Osteoblast (primary cell): ENCODE measurements at regions not wholly inside any gene's neighbourhood (a gene's known extent, or its start where the extent isn't known, plus 50 kb on each side); places are given as distances from the start of the nearest gene placed in this dataset.

Source experiments
- DNase-seq: peaks from one replicate; pipeline ENCODE4 v3.0.0; 2011; ENCODE audit warnings: low spot score, mixed read lengths; ENCODE audit not compliant: insufficient read length; ENCODE audit errors: missing footprints
- H2AFZ ChIP-seq: 2 replicates; pipeline ENCODE4 v1.6.0; 2011; ENCODE audit warnings: mild to moderate bottlenecking, low read length
- H3K27ac ChIP-seq: 2 replicates; pipeline ENCODE4 v1.5.1; 2011; ENCODE audit warnings: mild to moderate bottlenecking, low read depth, low read length, moderate library complexity
- H3K27me3 ChIP-seq: 2 replicates; pipeline ENCODE4 v1.6.0; 2012; ENCODE audit warnings: mild to moderate bottlenecking, control low read depth, inconsistent platforms, low read length, moderate library complexity; ENCODE audit not compliant: insufficient read depth
- H3K36me3 ChIP-seq: 2 replicates; pipeline ENCODE4 v1.5.1; 2011; ENCODE audit warnings: mild to moderate bottlenecking, low read length, control low read depth, moderate library complexity; ENCODE audit not compliant: insufficient read depth
- H3K4me1 ChIP-seq: 2 replicates; pipeline ENCODE4 v1.5.1; 2011; ENCODE audit warnings: mild to moderate bottlenecking, low read length, control low read depth, moderate library complexity; ENCODE audit not compliant: insufficient read depth
- H3K4me2 ChIP-seq: 2 replicates; pipeline ENCODE4 v1.6.0; 2011; ENCODE audit warnings: mild to moderate bottlenecking, low read length; ENCODE audit not compliant: insufficient read depth
- H3K4me3 ChIP-seq: fragments of 200-600 bp; sonication (generic); 3 replicates; pipeline ENCODE4 v1.5.1; 2012; ENCODE audit warnings: mild to moderate bottlenecking, low read length, inconsistent platforms; ENCODE audit not compliant: insufficient read depth
- H3K79me2 ChIP-seq: 2 replicates; pipeline ENCODE4 v1.6.0; 2012; ENCODE audit warnings: mild to moderate bottlenecking, low read length, control low read depth, inconsistent platforms; ENCODE audit not compliant: insufficient read depth
- H3K9me3 ChIP-seq: 2 replicates; pipeline ENCODE4 v1.5.1; 2011; ENCODE audit warnings: low read depth, low read length, control low read depth
- H4K20me1 ChIP-seq: 2 replicates; pipeline ENCODE4 v1.6.0; 2012; ENCODE audit warnings: mild to moderate bottlenecking, low read length, control low read depth; ENCODE audit not compliant: insufficient read depth
- TF ChIP-seq, protein P1 (sequence below): IDR thresholded peaks from 2 replicates; pipeline ENCODE4 v1.5.1; 2011; ENCODE audit warnings: mild to moderate bottlenecking, low read depth, low read length, moderate library complexity; ENCODE audit errors: extremely low read depth

DNA sequence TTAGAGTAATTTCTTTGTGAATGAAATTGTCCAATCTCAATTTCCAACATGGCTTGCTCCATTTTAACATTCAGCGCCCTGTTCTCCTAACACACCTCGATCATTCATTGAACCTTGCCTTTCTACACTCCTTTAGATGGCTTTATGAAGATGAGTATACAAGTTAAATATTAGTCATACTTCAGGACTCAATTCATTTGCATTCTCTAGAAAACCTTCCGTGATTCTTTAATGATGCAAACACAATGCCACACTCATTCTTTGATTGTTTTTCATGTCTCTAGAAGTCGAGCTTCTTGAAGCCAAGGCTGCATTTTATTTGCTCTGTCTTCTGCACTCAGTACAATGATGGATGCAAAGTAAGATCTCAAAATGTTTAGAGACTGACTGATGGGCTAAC lies 641.2 kb downstream of the DOK5 start:
- DNase-seq, result no peak
- no peaks in the 10 kb centered on the region for H3K79me2 ChIP-seq

DNA sequence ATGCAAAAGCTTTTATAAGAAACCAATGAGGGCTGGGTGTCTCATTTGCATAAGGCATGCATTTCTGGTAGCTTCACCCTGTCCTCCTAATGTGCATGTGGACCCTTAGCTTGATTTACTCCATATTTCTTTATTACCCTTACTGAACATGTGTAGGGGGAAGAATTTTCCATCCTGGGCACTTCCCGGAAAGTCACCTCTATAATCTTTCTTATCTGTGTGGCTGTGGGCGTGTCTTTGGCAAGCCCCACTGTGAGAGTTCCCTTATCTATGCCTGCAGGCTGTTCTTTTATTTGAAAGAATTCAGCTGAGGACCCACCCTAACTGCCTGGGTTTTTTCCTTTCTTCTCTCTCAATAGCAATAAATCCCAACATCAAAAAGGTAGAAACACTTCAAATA lies 627.8 kb downstream of the DOK5 start:
- Histone ChIP-seq H3K9me3 (no peaks in the 10 kb centered on the region), H3K36me3 (no peaks in the 10 kb centered on the region), H3K27ac (no peak overlapping the region), H3K4me1 (no peaks in the 10 kb centered on the region), H3K79me2 (no peaks in the 10 kb centered on the region), H3K4me2 (no peak overlapping the region), H4K20me1 (no peaks in the 10 kb centered on the region), H3K4me3 (no peak overlapping the region), H2AFZ (no peak overlapping the region), H3K27me3 (no peaks in the 10 kb centered on the region)
- DNase-seq, result no peak
- TF ChIP-seq, protein P1, sequence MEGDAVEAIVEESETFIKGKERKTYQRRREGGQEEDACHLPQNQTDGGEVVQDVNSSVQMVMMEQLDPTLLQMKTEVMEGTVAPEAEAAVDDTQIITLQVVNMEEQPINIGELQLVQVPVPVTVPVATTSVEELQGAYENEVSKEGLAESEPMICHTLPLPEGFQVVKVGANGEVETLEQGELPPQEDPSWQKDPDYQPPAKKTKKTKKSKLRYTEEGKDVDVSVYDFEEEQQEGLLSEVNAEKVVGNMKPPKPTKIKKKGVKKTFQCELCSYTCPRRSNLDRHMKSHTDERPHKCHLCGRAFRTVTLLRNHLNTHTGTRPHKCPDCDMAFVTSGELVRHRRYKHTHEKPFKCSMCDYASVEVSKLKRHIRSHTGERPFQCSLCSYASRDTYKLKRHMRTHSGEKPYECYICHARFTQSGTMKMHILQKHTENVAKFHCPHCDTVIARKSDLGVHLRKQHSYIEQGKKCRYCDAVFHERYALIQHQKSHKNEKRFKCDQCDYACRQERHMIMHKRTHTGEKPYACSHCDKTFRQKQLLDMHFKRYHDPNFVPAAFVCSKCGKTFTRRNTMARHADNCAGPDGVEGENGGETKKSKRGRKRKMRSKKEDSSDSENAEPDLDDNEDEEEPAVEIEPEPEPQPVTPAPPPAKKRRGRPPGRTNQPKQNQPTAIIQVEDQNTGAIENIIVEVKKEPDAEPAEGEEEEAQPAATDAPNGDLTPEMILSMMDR, result no peak

More for the DNA sequence above, 641.2 kb downstream of the DOK5 start:
- TF ChIP-seq, protein P1, result no peak
- Histone ChIP-seq H2AFZ (no peak overlapping the region), H3K9me3 (no peaks in the 10 kb centered on the region), H3K4me2 (no peak overlapping the region), H3K27me3 (no peaks in the 10 kb centered on the region), H3K4me1 (no peaks in the 10 kb centered on the region), H4K20me1 (no peaks in the 10 kb centered on the region), H3K27ac (no peak overlapping the region), H3K36me3 (no peaks in the 10 kb centered on the region), H3K4me3 (no peak overlapping the region)

DNA sequence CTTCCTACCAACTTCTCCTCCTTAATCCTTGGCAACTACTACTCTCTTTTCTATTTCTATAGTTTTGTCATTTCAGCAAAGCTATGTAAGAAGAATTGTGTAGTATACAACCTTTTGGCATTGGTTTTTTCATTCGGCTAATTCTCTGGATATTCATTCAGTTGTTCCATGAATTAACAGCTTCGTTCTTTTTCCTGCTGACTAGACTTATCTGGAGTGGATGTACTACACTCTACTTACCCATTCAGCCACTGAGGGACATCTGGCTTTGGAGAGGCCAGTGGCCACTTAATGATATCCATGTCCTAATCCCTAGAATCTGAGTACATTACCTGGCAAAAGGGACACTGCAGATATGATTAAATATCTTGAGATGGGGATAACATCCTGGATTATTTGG lies 623.9 kb downstream of the DOK5 start:
- Histone ChIP-seq H3K36me3 (no peaks in the 10 kb centered on the region), H3K4me2 (no peak overlapping the region), H3K4me1 (no peaks in the 10 kb centered on the region), H3K79me2 (no peaks in the 10 kb centered on the region), H3K4me3 (no peak overlapping the region), H3K9me3 (no peaks in the 10 kb centered on the region), H3K27me3 (no peaks in the 10 kb centered on the region), H4K20me1 (no peaks in the 10 kb centered on the region), H3K27ac (no peak overlapping the region), H2AFZ (no peak overlapping the region)
- no peak for DNase-seq
- TF ChIP-seq, protein P1, result no peak

DNA sequence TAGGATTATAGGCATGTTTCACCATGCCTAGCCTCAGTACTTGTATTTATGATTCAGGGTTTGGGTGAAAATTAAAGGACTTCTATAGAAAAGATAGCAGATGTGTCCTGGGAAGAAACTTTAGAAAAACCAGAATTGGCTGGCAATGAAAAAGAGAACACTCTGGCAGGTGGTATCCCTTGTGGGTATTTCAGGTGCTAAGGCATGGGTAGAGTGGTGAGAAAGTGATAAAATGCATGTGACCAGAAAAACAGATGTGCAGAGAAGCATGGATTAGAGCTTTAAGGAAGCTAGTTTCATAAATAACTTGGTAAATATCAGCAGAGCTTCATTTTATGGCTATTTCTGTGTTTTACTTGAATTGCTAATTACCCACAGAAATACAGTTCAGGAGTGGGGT lies 622.2 kb downstream of the DOK5 start:
- DNase-seq, result no peak
- no peak overlapping the region for H3K27ac ChIP-seq
- TF ChIP-seq, protein P1, result no peak
- H3K9me3 ChIP-seq, result no peaks in the 10 kb centered on the region
- no peak overlapping the region for H3K4me3 ChIP-seq
- no peaks in the 10 kb centered on the region for H3K27me3 ChIP-seq
- H3K4me1 ChIP-seq, result no peaks in the 10 kb centered on the region
- no peak overlapping the region for H3K4me2 ChIP-seq
- no peaks in the 10 kb centered on the region for H4K20me1 ChIP-seq
- H3K79me2 ChIP-seq, result no peaks in the 10 kb centered on the region
- H2AFZ ChIP-seq, result no peak overlapping the region
- no peaks in the 10 kb centered on the region for H3K36me3 ChIP-seq
